ENCODE measurements at regions not wholly inside any gene's neighbourhood (a gene's known extent, or its start where the extent isn't known, plus 50 kb on each side); places are given as distances from the start of the nearest gene placed in this dataset.

GRCh38 chrX:444305-444704 is 57.6 kb upstream of the PPP2R3B start:
- TF ChIP-seq, protein P1, sequence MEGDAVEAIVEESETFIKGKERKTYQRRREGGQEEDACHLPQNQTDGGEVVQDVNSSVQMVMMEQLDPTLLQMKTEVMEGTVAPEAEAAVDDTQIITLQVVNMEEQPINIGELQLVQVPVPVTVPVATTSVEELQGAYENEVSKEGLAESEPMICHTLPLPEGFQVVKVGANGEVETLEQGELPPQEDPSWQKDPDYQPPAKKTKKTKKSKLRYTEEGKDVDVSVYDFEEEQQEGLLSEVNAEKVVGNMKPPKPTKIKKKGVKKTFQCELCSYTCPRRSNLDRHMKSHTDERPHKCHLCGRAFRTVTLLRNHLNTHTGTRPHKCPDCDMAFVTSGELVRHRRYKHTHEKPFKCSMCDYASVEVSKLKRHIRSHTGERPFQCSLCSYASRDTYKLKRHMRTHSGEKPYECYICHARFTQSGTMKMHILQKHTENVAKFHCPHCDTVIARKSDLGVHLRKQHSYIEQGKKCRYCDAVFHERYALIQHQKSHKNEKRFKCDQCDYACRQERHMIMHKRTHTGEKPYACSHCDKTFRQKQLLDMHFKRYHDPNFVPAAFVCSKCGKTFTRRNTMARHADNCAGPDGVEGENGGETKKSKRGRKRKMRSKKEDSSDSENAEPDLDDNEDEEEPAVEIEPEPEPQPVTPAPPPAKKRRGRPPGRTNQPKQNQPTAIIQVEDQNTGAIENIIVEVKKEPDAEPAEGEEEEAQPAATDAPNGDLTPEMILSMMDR (IDR thresholded peaks at IDR 0.05), result no peak
- no peak for TF ChIP-seq EP300 (IDR thresholded peaks at IDR 0.05)
- no peak for TF ChIP-seq POLR2AphosphoS5 (IDR thresholded peaks at IDR 0.05)

All from upper lobe of left lung (tissue), 4 donors.